ENCODE measurements at regions not wholly inside any gene's neighbourhood (a gene's known extent, or its start where the extent isn't known, plus 50 kb on each side); places are given as distances from the start of the nearest gene placed in this dataset.

DNA sequence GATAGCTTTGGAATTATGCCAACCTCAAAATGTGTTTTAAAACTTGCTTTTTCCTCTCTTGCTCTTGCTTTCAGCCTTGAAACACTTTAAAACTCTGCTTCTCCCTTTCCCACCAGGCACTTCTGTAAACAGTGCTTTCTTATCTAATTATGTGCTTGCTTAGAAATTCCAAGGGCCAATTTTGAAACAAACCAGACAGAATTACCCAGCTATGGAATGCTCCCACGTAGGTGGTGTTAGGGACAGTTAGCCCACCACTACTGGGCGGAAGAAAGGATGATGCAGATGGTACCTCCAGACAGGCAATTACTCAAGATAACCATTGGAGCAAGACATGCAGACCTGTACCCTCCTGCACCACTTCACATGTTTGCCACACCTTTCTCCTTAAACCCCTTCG lies 523.0 kb upstream of the PTPRD start:
- H3K4me3 ChIP-seq: no peak overlapping the region
- DNase-seq (ENCODE audit: low spot score): no peak
- H3K27ac ChIP-seq: no peak overlapping the region
- TF ChIP-seq, protein P1, sequence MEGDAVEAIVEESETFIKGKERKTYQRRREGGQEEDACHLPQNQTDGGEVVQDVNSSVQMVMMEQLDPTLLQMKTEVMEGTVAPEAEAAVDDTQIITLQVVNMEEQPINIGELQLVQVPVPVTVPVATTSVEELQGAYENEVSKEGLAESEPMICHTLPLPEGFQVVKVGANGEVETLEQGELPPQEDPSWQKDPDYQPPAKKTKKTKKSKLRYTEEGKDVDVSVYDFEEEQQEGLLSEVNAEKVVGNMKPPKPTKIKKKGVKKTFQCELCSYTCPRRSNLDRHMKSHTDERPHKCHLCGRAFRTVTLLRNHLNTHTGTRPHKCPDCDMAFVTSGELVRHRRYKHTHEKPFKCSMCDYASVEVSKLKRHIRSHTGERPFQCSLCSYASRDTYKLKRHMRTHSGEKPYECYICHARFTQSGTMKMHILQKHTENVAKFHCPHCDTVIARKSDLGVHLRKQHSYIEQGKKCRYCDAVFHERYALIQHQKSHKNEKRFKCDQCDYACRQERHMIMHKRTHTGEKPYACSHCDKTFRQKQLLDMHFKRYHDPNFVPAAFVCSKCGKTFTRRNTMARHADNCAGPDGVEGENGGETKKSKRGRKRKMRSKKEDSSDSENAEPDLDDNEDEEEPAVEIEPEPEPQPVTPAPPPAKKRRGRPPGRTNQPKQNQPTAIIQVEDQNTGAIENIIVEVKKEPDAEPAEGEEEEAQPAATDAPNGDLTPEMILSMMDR (IDR thresholded peaks at IDR 0.05): no peak

DNA sequence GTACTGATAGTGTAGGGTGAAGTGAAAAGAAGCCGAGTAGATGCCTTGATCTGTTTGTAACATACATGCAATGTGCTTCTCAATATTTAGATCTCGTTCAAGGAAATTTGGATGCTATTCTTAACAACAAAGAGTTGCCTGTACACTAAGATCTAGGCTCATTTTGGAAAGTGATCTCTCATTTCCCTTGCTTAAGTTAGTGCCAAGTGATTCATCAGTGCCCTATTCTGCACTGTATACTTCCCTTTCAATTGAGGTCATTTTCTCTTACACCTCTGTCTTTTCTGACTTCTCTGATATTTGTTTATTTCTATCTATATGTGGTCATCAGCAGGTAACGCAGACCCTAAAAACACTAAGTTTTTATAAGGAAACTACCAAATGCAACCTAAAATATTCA lies 528.6 kb upstream of the PTPRD start:
- DNase-seq (ENCODE audit: low spot score): no peak
- H3K4me3 ChIP-seq: no peak overlapping the region
- no peak overlapping the region for H3K27ac ChIP-seq
- TF ChIP-seq, protein P1 (IDR thresholded peaks at IDR 0.05): no peak

DNA sequence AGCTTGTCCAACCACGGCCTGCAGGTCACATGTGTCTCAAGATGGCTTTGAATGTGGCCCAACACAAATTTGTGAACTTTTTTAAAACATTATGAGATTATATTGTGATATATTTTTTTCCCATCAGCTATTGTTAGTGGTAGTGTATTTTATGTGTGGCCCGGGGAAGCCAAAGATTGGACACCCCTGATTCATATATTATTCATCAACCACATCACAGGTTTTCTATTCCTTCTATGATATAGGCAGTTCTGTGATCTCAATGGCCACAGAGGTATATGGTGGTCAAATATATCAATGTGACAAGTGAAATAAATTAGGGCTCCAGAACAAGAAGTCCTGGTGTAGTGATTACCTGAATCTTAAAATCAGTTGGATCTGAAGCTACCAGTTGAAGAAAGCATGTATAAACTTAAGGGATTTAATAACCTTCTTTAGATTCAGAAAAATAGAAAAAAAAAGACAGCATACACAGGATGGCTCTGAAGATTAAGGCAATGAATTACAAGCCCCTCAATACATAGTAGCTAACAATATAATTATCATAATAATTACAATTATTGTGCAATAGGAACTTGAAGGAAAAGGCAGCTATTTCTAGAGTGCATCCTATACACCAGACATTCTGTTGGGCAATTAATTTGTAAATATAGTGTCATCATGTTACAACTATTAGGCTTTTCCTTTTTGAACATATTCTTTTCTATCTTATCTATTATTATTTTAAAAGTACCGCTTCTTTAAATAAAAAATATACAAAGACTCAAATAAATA lies 530.4 kb upstream of the PTPRD start:
- Histone ChIP-seq H3K27ac (no peak overlapping the region), H3K4me3 (no peak overlapping the region)
- TF ChIP-seq, protein P1 (IDR thresholded peaks at IDR 0.05): no peak
- DNase-seq (ENCODE audit: low spot score): no peak

DNA sequence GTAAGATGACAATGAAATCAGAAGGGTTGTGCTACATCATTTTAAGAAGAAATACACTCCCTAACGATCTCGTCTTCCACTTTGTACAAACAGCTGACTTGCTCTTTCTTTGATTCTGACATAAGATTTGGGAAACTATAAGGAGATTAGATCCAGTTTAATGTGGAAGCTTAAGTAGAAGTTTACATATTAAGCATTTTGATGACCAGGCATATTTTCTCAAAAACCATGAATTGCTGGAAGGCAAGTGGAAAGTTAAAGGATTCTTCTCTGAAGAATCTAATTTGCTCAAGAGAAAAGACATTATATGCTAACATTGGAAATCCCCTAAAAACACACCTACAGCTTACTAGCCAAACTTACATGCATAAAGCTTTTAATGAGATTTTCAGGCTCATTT lies 531.9 kb upstream of the PTPRD start:
- no peak for DNase-seq (ENCODE audit: low spot score)
- Histone ChIP-seq H3K4me3 (no peak overlapping the region), H3K27ac (no peak overlapping the region)
- TF ChIP-seq, protein P1 (IDR thresholded peaks at IDR 0.05): no peak

DNA sequence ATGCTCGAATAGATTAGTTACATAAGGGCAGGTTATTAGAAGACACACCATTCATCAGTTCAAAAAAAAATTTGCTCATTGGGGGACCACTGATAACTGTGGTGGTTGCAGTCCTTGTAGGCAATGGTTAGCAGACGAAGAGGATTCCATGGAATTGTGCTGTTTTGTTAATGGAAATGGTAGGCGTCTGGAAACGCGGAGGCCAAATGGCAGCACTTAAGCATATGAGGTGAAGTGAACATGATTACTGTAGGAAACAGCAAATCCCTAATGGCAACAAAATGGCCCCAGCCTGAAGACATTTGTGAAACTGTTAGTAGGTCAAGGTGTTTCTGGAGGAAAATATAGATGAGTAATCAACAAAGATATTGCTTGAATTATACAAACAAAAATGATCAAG lies 535.4 kb upstream of the PTPRD start:
- TF ChIP-seq, protein P1 (IDR thresholded peaks at IDR 0.05): no peak
- H3K4me3 ChIP-seq: no peak overlapping the region
- no peak overlapping the region for H3K27ac ChIP-seq
- no peak for DNase-seq (ENCODE audit: low spot score)

DNA sequence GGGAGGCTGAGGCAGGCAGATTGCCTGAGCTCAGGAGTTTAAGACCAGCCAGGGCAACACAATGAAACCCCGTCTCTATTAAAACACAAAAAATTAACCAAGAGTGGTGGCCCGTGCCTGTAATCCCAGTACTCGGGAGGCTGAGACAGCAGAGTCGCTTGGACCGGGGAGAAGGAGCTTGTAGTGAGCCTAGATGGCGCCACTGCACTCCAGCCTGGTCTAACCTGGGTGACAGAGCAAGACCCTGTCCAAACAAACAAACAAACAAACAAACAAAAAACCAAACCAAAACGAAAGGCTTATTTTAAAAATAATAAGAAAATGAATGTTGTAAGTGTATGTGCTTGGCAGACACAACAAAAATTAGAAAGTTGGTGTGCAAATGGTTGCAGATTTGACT lies 536.3 kb upstream of the PTPRD start:
- TF ChIP-seq, protein P1 (IDR thresholded peaks at IDR 0.05): no peak
- DNase-seq (ENCODE audit: low spot score): no peak
- no peak overlapping the region for H3K27ac ChIP-seq
- H3K4me3 ChIP-seq: no peak overlapping the region

DNA sequence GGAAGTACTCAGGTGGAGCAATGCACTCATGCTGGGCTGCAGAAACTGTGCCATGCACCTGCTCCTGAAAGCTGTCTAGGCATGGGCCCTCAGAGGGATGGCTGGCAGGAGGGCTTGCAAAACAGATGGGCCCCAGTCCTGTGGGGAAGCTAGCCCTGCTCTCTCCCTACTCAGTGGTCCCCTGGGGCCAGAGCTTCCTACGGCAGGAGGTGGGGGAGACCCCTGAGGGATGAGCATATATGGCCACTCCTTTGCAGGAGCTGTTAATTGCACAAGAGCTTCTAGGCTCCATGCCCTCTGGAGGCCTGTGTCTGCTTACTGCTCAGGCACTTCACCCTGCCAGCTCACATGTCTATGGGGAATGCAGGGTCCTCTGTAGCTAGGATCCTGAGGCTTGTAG lies 545.3 kb upstream of the PTPRD start:
- Histone ChIP-seq H3K4me3 (no peak overlapping the region), H3K27ac (no peak overlapping the region)
- TF ChIP-seq, protein P1 (IDR thresholded peaks at IDR 0.05): no peak
- no peak for DNase-seq (ENCODE audit: low spot score)

All from coronary artery (tissue), 2 donors.